WTC11 (cell line): ENCODE measurements at regions not wholly inside any gene's neighbourhood (a gene's known extent, or its start where the extent isn't known, plus 50 kb on each side); places are given as distances from the start of the nearest gene placed in this dataset.

Experiments used
- ATF1 ChIP-seq: sonication (generic); formaldehyde crosslinking; IDR thresholded peaks from 2 replicates; pipeline ENCODE4 v1.8.1; 2023; ENCODE audit warnings: mild to moderate bottlenecking, moderate library complexity, missing genetic modification reagents
- CREB1 ChIP-seq: sonication (generic); formaldehyde crosslinking; IDR thresholded peaks from 2 replicates; pipeline ENCODE4 v1.8.0; 2023; ENCODE audit warnings: mild to moderate bottlenecking, missing genetic modification reagents
- CREM ChIP-seq: sonication (generic); formaldehyde crosslinking; IDR thresholded peaks from 2 replicates; pipeline ENCODE4 v1.8.1; 2022; ENCODE audit warnings: mild to moderate bottlenecking, missing genetic modification reagents, moderate library complexity
- E2F5 ChIP-seq: sonication (generic); formaldehyde crosslinking; IDR thresholded peaks from 2 replicates; pipeline ENCODE4 v1.8.1; 2022; ENCODE audit warnings: mild to moderate bottlenecking, moderate library complexity, missing genetic modification reagents
- ELF4 ChIP-seq: sonication (generic); formaldehyde crosslinking; IDR thresholded peaks from 2 replicates; pipeline ENCODE4 v1.8.1; 2022; ENCODE audit warnings: low read depth, mild to moderate bottlenecking, moderate library complexity, missing genetic modification reagents
- EMX1 ChIP-seq: fragments of 250-450 bp; sonication (Bioruptor Pico); IDR thresholded peaks from 2 replicates; pipeline ENCODE4 v1.8.0; 2021; ENCODE audit warnings: mild to moderate bottlenecking
- ERG ChIP-seq: fragments of 250-450 bp; sonication (Bioruptor Pico); IDR thresholded peaks from 2 replicates; pipeline ENCODE4 v1.8.0; 2021; ENCODE audit warnings: mild to moderate bottlenecking
- FOXK1 ChIP-seq: sonication (generic); formaldehyde crosslinking; IDR thresholded peaks from 2 replicates; pipeline ENCODE4 v1.8.0; 2022; ENCODE audit warnings: mild to moderate bottlenecking, moderate library complexity, missing genetic modification reagents
- GTF2I ChIP-seq: fragments of 250-450 bp; sonication (Bioruptor Pico); conservative IDR thresholded peaks from 2 replicates; pipeline ENCODE4 v1.4.0; 2021; ENCODE audit warnings: mild to moderate bottlenecking
- HMGXB4 ChIP-seq: sonication (generic); formaldehyde crosslinking; IDR thresholded peaks from 2 replicates; pipeline ENCODE4 v1.8.1; 2023; ENCODE audit warnings: mild to moderate bottlenecking, moderate library complexity, missing genetic modification reagents
- KAT7 ChIP-seq: sonication (generic); formaldehyde crosslinking; IDR thresholded peaks from 2 replicates; pipeline ENCODE4 v1.8.1; 2023; ENCODE audit warnings: missing genetic modification reagents, mild to moderate bottlenecking, borderline replicate concordance
- MXD4 ChIP-seq: fragments of 250-450 bp; sonication (Bioruptor Pico); IDR thresholded peaks from 2 replicates; pipeline ENCODE4 v1.8.0; 2021; ENCODE audit warnings: mild to moderate bottlenecking, moderate library complexity, borderline replicate concordance
- MYBL2 ChIP-seq: sonication (generic); formaldehyde crosslinking; IDR thresholded peaks from 2 replicates; pipeline ENCODE4 v1.8.1; 2023; ENCODE audit warnings: mild to moderate bottlenecking, moderate library complexity, missing genetic modification reagents
- STAT6 ChIP-seq: sonication (generic); formaldehyde crosslinking; conservative IDR thresholded peaks from 2 replicates; pipeline ENCODE4 v1.8.1; 2023; ENCODE audit warnings: mild to moderate bottlenecking, low read depth, missing genetic modification reagents, moderate library complexity
- TEAD1 ChIP-seq: sonication (generic); formaldehyde crosslinking; IDR thresholded peaks from 2 replicates; pipeline ENCODE4 v1.8.0; 2022; ENCODE audit warnings: mild to moderate bottlenecking, missing genetic modification reagents
- USF1 ChIP-seq: sonication (generic); formaldehyde crosslinking; IDR thresholded peaks from 2 replicates; pipeline ENCODE4 v1.8.0; 2022; ENCODE audit warnings: mild to moderate bottlenecking, missing genetic modification reagents
- ZNF121 ChIP-seq: sonication (generic); formaldehyde crosslinking; IDR thresholded peaks from 2 replicates; pipeline ENCODE4 v1.8.0; 2023; ENCODE audit warnings: missing genetic modification reagents
- ZNF138 ChIP-seq: sonication (generic); formaldehyde crosslinking; conservative IDR thresholded peaks from 2 replicates; pipeline ENCODE4 v1.8.1; 2022; ENCODE audit warnings: mild to moderate bottlenecking, moderate library complexity, missing genetic modification reagents
- ZNF219 ChIP-seq: sonication (generic); formaldehyde crosslinking; IDR thresholded peaks from 2 replicates; pipeline ENCODE4 v1.8.0; 2023; ENCODE audit warnings: missing genetic modification reagents, mild to moderate bottlenecking, borderline replicate concordance
- ZNF232 ChIP-seq: sonication (generic); formaldehyde crosslinking; IDR thresholded peaks from 2 replicates; pipeline ENCODE4 v1.8.0; 2022; ENCODE audit warnings: mild to moderate bottlenecking, missing genetic modification reagents
- ZNF281 ChIP-seq: sonication (generic); formaldehyde crosslinking; IDR thresholded peaks from 2 replicates; pipeline ENCODE4 v1.8.0; 2023; ENCODE audit warnings: mild to moderate bottlenecking, missing genetic modification reagents
- ZNF425 ChIP-seq: fragments of 250-450 bp; sonication (Bioruptor Pico); conservative IDR thresholded peaks from 2 replicates; pipeline ENCODE4 v1.9.0; 2021; ENCODE audit warnings: mild to moderate bottlenecking
- ZNF512 ChIP-seq: sonication (generic); formaldehyde crosslinking; IDR thresholded peaks from 2 replicates; pipeline ENCODE4 v1.8.1; 2022; ENCODE audit warnings: missing genetic modification reagents, borderline replicate concordance

- TF ChIP-seq HMGXB4 (CRISPR knock-in tag) (peak; percentile 96), USF1 (CRISPR knock-in tag) (no peak), ATF1 (CRISPR knock-in tag) (no peak), KAT7 (CRISPR knock-in tag) (0 out of 2 replicates have a peak, but pooled peaks have one; percentile 72), STAT6 (CRISPR knock-in tag) (no peak), ERG (CRISPR knock-in tag) (no peak), GTF2I (CRISPR knock-in tag) (peak; percentile 62; the same call in 1 of the 2 replicates), ZNF281 (no peak), E2F5 (CRISPR knock-in tag) (peak; percentile 80; the same call in 1 of the 2 replicates), ZNF219 (no peak), CREM (CRISPR knock-in tag) (0 out of 2 replicates have a peak, but pooled peaks have one; percentile 48), EMX1 (CRISPR knock-in tag) (no peak), ZNF232 (CRISPR knock-in tag) (0 out of 2 replicates have a peak, but pooled peaks have one; percentile 27), TEAD1 (0 out of 2 replicates have a peak, but pooled peaks have one; percentile 47), FOXK1 (0 out of 2 replicates have a peak, but pooled peaks have one; percentile 58), MXD4 (CRISPR knock-in tag) (no peak), ZNF138 (CRISPR knock-in tag) (no peak), MYBL2 (CRISPR knock-in tag) (peak; percentile 46; the same call in 1 of the 2 replicates), ELF4 (CRISPR knock-in tag) (no peak), ZNF425 (CRISPR knock-in tag) (no peak), ZNF121 (CRISPR knock-in tag) (no peak), ZNF512 (CRISPR knock-in tag) (no peak), CREB1 (CRISPR knock-in tag) (no peak)
Observed at GRCh38 chr9:121550569-121551512, 51.2 kb upstream of the GGTA1 start (continued).
